GM12878 (cell line): ENCODE measurements at regions not wholly inside any gene's neighbourhood (a gene's known extent, or its start where the extent isn't known, plus 50 kb on each side); places are given as distances from the start of the nearest gene placed in this dataset.

Experiments used
- ATF2 ChIP-seq: IDR thresholded peaks from 2 replicates; pipeline ENCODE4 v1.6.1; 2012; ENCODE audit warnings: low read length, inconsistent platforms
- CEBPB ChIP-seq, 2 experiments: fragments of 150-350 bp in 1 of 2; IDR thresholded peaks; 2 replicates each; pipeline ENCODE4 v1.6.1; 2012 to 2014; ENCODE audit warnings: low read depth in 2 of 2, low read length in 2 of 2, borderline replicate concordance in 1 of 2, inconsistent platforms in 1 of 2
- ETV6 ChIP-seq, 2 experiments: fragments of 450-650 bp in 1 of 2; IDR thresholded peaks in 1 of 2; conservative IDR thresholded peaks in 1 of 2; 2 replicates each; pipeline ENCODE4 v1.6.1; 2014; ENCODE audit warnings: antibody characterized with exemption in 1 of 2, borderline replicate concordance in 1 of 2, low read depth in 1 of 2, mild to moderate bottlenecking in 1 of 2, moderate library complexity in 1 of 2
- MAX ChIP-seq: IDR thresholded peaks from 2 replicates; pipeline ENCODE4 v1.6.1; 2012; ENCODE audit warnings: low read depth, low read length, improper control_type of control experiment
- POLR2AphosphoS5 ChIP-seq: IDR thresholded peaks from 2 replicates; pipeline ENCODE4 v1.6.1; 2011; ENCODE audit warnings: mild to moderate bottlenecking, low read length, inconsistent platforms
- SRF ChIP-seq, 2 experiments: IDR thresholded peaks; 2 replicates each; pipeline ENCODE4 v1.6.1; 2011; ENCODE audit warnings: low read depth in 2 of 2, low read length in 2 of 2, mild to moderate bottlenecking in 1 of 2, moderate library complexity in 1 of 2
- SUZ12 ChIP-seq: fragments of 200-600 bp; sonication (generic); IDR thresholded peaks from one replicate; pipeline ENCODE4 v1.6.1; 2018; ENCODE audit warnings: antibody characterized with exemption, mild to moderate bottlenecking; ENCODE audit not compliant: unreplicated experiment
- TF ChIP-seq, protein P1 (sequence below): fragments of 450-650 bp; IDR thresholded peaks from 2 replicates; pipeline ENCODE4 v1.6.1; 2017; ENCODE audit warnings: mild to moderate bottlenecking, moderate library complexity
- TF ChIP-seq, protein P2 (sequence below), 3 experiments: IDR thresholded peaks in 2 of 3; conservative IDR thresholded peaks in 1 of 3; 2 replicates each; pipeline ENCODE4 v1.5.1; 2011; ENCODE audit warnings: low read depth in 3 of 3, low read length in 3 of 3, mild to moderate bottlenecking in 3 of 3, control low read depth in 2 of 3, moderate library complexity in 2 of 3, inconsistent platforms in 1 of 3, mixed read lengths in 1 of 3; ENCODE audit not compliant: control insufficient read depth in 2 of 3, insufficient read depth in 1 of 3; ENCODE audit errors: extremely low read depth in 1 of 3
- TF ChIP-seq, protein P3 (sequence below): fragments of 450-650 bp; formaldehyde crosslinking; IDR thresholded peaks from 2 replicates; pipeline ENCODE4 v1.4.0; 2022; ENCODE audit warnings: mild to moderate bottlenecking, moderate library complexity

GRCh38 chr11:33500861-33501479 lies 199.7 kb downstream of the C11orf91 start:
- TF ChIP-seq, protein P1, sequence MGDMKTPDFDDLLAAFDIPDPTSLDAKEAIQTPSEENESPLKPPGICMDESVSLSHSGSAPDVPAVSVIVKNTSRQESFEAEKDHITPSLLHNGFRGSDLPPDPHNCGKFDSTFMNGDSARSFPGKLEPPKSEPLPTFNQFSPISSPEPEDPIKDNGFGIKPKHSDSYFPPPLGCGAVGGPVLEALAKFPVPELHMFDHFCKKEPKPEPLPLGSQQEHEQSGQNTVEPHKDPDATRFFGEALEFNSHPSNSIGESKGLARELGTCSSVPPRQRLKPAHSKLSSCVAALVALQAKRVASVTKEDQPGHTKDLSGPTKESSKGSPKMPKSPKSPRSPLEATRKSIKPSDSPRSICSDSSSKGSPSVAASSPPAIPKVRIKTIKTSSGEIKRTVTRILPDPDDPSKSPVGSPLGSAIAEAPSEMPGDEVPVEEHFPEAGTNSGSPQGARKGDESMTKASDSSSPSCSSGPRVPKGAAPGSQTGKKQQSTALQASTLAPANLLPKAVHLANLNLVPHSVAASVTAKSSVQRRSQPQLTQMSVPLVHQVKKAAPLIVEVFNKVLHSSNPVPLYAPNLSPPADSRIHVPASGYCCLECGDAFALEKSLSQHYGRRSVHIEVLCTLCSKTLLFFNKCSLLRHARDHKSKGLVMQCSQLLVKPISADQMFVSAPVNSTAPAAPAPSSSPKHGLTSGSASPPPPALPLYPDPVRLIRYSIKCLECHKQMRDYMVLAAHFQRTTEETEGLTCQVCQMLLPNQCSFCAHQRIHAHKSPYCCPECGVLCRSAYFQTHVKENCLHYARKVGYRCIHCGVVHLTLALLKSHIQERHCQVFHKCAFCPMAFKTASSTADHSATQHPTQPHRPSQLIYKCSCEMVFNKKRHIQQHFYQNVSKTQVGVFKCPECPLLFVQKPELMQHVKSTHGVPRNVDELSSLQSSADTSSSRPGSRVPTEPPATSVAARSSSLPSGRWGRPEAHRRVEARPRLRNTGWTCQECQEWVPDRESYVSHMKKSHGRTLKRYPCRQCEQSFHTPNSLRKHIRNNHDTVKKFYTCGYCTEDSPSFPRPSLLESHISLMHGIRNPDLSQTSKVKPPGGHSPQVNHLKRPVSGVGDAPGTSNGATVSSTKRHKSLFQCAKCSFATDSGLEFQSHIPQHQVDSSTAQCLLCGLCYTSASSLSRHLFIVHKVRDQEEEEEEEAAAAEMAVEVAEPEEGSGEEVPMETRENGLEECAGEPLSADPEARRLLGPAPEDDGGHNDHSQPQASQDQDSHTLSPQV, result no peak
- TF ChIP-seq, protein P2, sequence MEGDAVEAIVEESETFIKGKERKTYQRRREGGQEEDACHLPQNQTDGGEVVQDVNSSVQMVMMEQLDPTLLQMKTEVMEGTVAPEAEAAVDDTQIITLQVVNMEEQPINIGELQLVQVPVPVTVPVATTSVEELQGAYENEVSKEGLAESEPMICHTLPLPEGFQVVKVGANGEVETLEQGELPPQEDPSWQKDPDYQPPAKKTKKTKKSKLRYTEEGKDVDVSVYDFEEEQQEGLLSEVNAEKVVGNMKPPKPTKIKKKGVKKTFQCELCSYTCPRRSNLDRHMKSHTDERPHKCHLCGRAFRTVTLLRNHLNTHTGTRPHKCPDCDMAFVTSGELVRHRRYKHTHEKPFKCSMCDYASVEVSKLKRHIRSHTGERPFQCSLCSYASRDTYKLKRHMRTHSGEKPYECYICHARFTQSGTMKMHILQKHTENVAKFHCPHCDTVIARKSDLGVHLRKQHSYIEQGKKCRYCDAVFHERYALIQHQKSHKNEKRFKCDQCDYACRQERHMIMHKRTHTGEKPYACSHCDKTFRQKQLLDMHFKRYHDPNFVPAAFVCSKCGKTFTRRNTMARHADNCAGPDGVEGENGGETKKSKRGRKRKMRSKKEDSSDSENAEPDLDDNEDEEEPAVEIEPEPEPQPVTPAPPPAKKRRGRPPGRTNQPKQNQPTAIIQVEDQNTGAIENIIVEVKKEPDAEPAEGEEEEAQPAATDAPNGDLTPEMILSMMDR (IDR thresholded peaks at IDR 0.05 in 2 of 3, conservative IDR thresholded peaks at IDR 0.05 in 1 of 3; ENCODE audit: control insufficient read depth in 2 of 3, extremely low read depth in 1 of 3, insufficient read depth in 1 of 3, low read depth in 3 of 3, low read length in 3 of 3), result no peak
- TF ChIP-seq ETV6 (conservative IDR thresholded peaks at IDR 0.05 in 1 of 2, IDR thresholded peaks at IDR 0.05 in 1 of 2; ENCODE audit: borderline replicate concordance in 1 of 2, low read depth in 1 of 2) (no peak), SUZ12 (no peak), SRF (IDR thresholded peaks at IDR 0.05; ENCODE audit: low read depth in 2 of 2, low read length in 2 of 2) (no peak), POLR2AphosphoS5 (no peak), CEBPB (IDR thresholded peaks at IDR 0.05; ENCODE audit: borderline replicate concordance in 1 of 2, low read depth in 2 of 2, low read length in 2 of 2) (no peak), MAX (no peak), ATF2 (no peak)
- TF ChIP-seq, protein P3, sequence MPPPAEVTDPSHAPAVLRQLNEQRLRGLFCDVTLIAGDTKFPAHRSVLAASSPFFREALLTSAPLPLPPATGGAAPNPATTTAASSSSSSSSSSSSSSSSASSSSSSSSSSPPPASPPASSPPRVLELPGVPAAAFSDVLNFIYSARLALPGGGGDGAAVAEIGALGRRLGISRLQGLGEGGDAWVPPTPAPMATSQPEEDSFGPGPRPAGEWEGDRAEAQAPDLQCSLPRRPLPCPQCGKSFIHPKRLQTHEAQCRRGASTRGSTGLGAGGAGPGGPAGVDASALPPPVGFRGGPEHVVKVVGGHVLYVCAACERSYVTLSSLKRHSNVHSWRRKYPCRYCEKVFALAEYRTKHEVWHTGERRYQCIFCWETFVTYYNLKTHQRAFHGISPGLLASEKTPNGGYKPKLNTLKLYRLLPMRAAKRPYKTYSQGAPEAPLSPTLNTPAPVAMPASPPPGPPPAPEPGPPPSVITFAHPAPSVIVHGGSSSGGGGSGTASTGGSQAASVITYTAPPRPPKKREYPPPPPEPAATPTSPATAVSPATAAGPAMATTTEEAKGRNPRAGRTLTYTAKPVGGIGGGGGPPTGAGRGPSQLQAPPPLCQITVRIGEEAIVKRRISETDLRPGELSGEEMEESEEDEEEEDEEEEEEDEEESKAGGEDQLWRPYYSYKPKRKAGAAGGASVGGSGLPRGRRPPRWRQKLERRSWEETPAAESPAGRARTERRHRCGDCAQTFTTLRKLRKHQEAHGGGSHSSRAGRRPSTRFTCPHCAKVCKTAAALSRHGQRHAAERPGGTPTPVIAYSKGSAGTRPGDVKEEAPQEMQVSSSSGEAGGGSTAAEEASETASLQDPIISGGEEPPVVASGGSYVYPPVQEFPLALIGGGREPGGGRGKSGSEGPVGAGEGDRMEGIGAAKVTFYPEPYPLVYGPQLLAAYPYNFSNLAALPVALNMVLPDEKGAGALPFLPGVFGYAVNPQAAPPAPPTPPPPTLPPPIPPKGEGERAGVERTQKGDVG (CRISPR knock-in tag), result no peak
